ENCODE measurements at regions not wholly inside any gene's neighbourhood (a gene's known extent, or its start where the extent isn't known, plus 50 kb on each side); places are given as distances from the start of the nearest gene placed in this dataset.

GRCh38 chr3:70806021-70806420 is 493.6 kb upstream of the MDFIC2 start:
- no peak for ATAC-seq
- TF ChIP-seq CSDC2 (CRISPR knock-in tag; IDR thresholded peaks at IDR 0.05): no peak
- no peak for TF ChIP-seq SNAI2 (CRISPR knock-in tag; IDR thresholded peaks at IDR 0.05)
- no peak for TF ChIP-seq ZC3H10 (CRISPR knock-in tag; IDR thresholded peaks at IDR 0.05)

GRCh38 chr3:70805061-70805889 is 492.8 kb upstream of the MDFIC2 start:
- TF ChIP-seq BACH2 (CRISPR knock-in tag; IDR thresholded peaks at IDR 0.05; ENCODE audit: borderline replicate concordance) (no peak), CREB5 (CRISPR knock-in tag; IDR thresholded peaks at IDR 0.05; ENCODE audit: low read depth) (no peak), TCF4 (CRISPR knock-in tag; IDR thresholded peaks at IDR 0.05; ENCODE audit: borderline replicate concordance) (no peak), OSR1 (CRISPR knock-in tag; IDR thresholded peaks at IDR 0.05) (no peak)
- no peak for ATAC-seq

GRCh38 chr3:70803891-70804290 is 491.5 kb upstream of the MDFIC2 start:
- TF ChIP-seq ESRRG (CRISPR knock-in tag; IDR thresholded peaks at IDR 0.05): no peak
- TF ChIP-seq PPARA (CRISPR knock-in tag; IDR thresholded peaks at IDR 0.05; ENCODE audit: borderline replicate concordance): no peak
- TF ChIP-seq PATZ1 (CRISPR knock-in tag; IDR thresholded peaks at IDR 0.05; ENCODE audit: borderline replicate concordance): no peak
- TF ChIP-seq ZNF8 (CRISPR knock-in tag; IDR thresholded peaks at IDR 0.05): no peak
- TF ChIP-seq TSHZ2 (CRISPR knock-in tag; IDR thresholded peaks at IDR 0.05): no peak
- no peak for ATAC-seq

- no peak for ATAC-seq
- TF ChIP-seq BACH2 (CRISPR knock-in tag; IDR thresholded peaks at IDR 0.05; ENCODE audit: borderline replicate concordance) (no peak), CSRNP3 (CRISPR knock-in tag; IDR thresholded peaks at IDR 0.05) (no peak), CREB5 (CRISPR knock-in tag; IDR thresholded peaks at IDR 0.05; ENCODE audit: low read depth) (no peak), ISL1 (CRISPR knock-in tag; IDR thresholded peaks at IDR 0.05) (no peak), TOX (CRISPR knock-in tag; IDR thresholded peaks at IDR 0.05; ENCODE audit: borderline replicate concordance) (no peak), RARB (CRISPR knock-in tag; IDR thresholded peaks at IDR 0.05) (no peak), PATZ1 (CRISPR knock-in tag; IDR thresholded peaks at IDR 0.05; ENCODE audit: borderline replicate concordance) (no peak), ESRRG (CRISPR knock-in tag; IDR thresholded peaks at IDR 0.05) (no peak), ARNTL (CRISPR knock-in tag; IDR thresholded peaks at IDR 0.05; ENCODE audit: borderline replicate concordance, low read depth) (no peak)
Observed at GRCh38 chr3:70803319-70803718, 490.9 kb upstream of the MDFIC2 start.
